ENCODE measurements at regions not wholly inside any gene's neighbourhood (a gene's known extent, or its start where the extent isn't known, plus 50 kb on each side); places are given as distances from the start of the nearest gene placed in this dataset.

- ATAC-seq (ENCODE audit: insufficient read depth, low read depth) (no peak), DNase-seq (no peak)
- TF ChIP-seq CTCF (IDR thresholded peaks at IDR 0.05; ENCODE audit: borderline replicate concordance, extremely low read depth, low read length, poor library complexity, severe bottlenecking) (no peak), EZH2 (IDR thresholded peaks at IDR 0.05; ENCODE audit: borderline replicate concordance, low read depth, low read length, severe bottlenecking) (no peak)
- H3K9ac ChIP-seq (ENCODE audit: low read depth, low read length), result no peak overlapping the region
- H3K4me1 ChIP-seq (ENCODE audit: insufficient read depth, low read length), result no peaks in the 10 kb centered on the region
- no peaks in the 10 kb centered on the region for H3K27me3 ChIP-seq (ENCODE audit: insufficient read depth, low read length, poor library complexity)
- H3K27ac ChIP-seq (ENCODE audit: low read length), result no peak overlapping the region
- H3K9me3 ChIP-seq (ENCODE audit: insufficient read depth, low read length, severe bottlenecking), result peaks cover 2% of the 10 kb centered on the region
- H3K36me3 ChIP-seq (ENCODE audit: insufficient read depth, low read length), result no peaks in the 10 kb centered on the region
- H3K79me2 ChIP-seq (ENCODE audit: insufficient read depth, low read length), result no peaks in the 10 kb centered on the region
- H4K20me1 ChIP-seq (ENCODE audit: insufficient read depth, low read length), result no peaks in the 10 kb centered on the region
- no peak overlapping the region for H3K4me2 ChIP-seq (ENCODE audit: insufficient read depth, low read length)
- no peak overlapping the region for H2AFZ ChIP-seq (ENCODE audit: low read depth, low read length)
- H3K4me3 ChIP-seq (ENCODE audit: low read depth in 1 of 2, low read length in 2 of 2), result no peak overlapping the region
These were observed 485.2 kb upstream of the SALL3 start for GRCh38 chr18:78494204-78495085.

GRCh38 chr18:78495550-78495949 lies 484.1 kb upstream of the SALL3 start:
- H3K27me3 ChIP-seq (ENCODE audit: insufficient read depth, low read length, poor library complexity), result no peaks in the 10 kb centered on the region
- no peak overlapping the region for H2AFZ ChIP-seq (ENCODE audit: low read depth, low read length)
- H3K36me3 ChIP-seq (ENCODE audit: insufficient read depth, low read length), result no peaks in the 10 kb centered on the region
- no peak overlapping the region for H3K9ac ChIP-seq (ENCODE audit: low read depth, low read length)
- DNase-seq, result no peak
- H3K27ac ChIP-seq (ENCODE audit: low read length), result no peak overlapping the region
- H3K4me2 ChIP-seq (ENCODE audit: insufficient read depth, low read length), result no peak overlapping the region
- H3K4me1 ChIP-seq (ENCODE audit: insufficient read depth, low read length), result no peaks in the 10 kb centered on the region
- no peak overlapping the region for H3K4me3 ChIP-seq (ENCODE audit: low read depth in 1 of 2, low read length in 2 of 2)
- TF ChIP-seq EZH2 (IDR thresholded peaks at IDR 0.05; ENCODE audit: borderline replicate concordance, low read depth, low read length, severe bottlenecking), result no peak
- no peak for TF ChIP-seq CTCF (IDR thresholded peaks at IDR 0.05; ENCODE audit: borderline replicate concordance, extremely low read depth, low read length, poor library complexity, severe bottlenecking)
- peaks cover 2% of the 10 kb centered on the region for H3K9me3 ChIP-seq (ENCODE audit: insufficient read depth, low read length, severe bottlenecking)
- H4K20me1 ChIP-seq (ENCODE audit: insufficient read depth, low read length), result no peaks in the 10 kb centered on the region
- no peak for ATAC-seq (ENCODE audit: insufficient read depth, low read depth)
- no peaks in the 10 kb centered on the region for H3K79me2 ChIP-seq (ENCODE audit: insufficient read depth, low read length)

- Histone ChIP-seq H3K36me3 (ENCODE audit: insufficient read depth, low read length) (no peaks in the 10 kb centered on the region), H3K27me3 (ENCODE audit: insufficient read depth, low read length, poor library complexity) (no peaks in the 10 kb centered on the region), H3K9ac (ENCODE audit: low read depth, low read length) (no peak overlapping the region), H3K4me1 (ENCODE audit: insufficient read depth, low read length) (no peaks in the 10 kb centered on the region), H2AFZ (ENCODE audit: low read depth, low read length) (no peak overlapping the region), H4K20me1 (ENCODE audit: insufficient read depth, low read length) (no peaks in the 10 kb centered on the region), H3K4me2 (ENCODE audit: insufficient read depth, low read length) (no peak overlapping the region), H3K79me2 (ENCODE audit: insufficient read depth, low read length) (no peaks in the 10 kb centered on the region), H3K9me3 (ENCODE audit: insufficient read depth, low read length, severe bottlenecking) (peaks cover 2% of the 10 kb centered on the region), H3K4me3 (ENCODE audit: low read depth in 1 of 2, low read length in 2 of 2) (no peak overlapping the region), H3K27ac (ENCODE audit: low read length) (no peak overlapping the region)
- TF ChIP-seq EZH2 (IDR thresholded peaks at IDR 0.05; ENCODE audit: borderline replicate concordance, low read depth, low read length, severe bottlenecking) (no peak), CTCF (IDR thresholded peaks at IDR 0.05; ENCODE audit: borderline replicate concordance, extremely low read depth, low read length, poor library complexity, severe bottlenecking) (no peak)
- ATAC-seq (ENCODE audit: insufficient read depth, low read depth) (no peak), DNase-seq (no peak)
These were observed 483.5 kb upstream of the SALL3 start for GRCh38 chr18:78496079-78496478.

All from DND-41 (cell line).